Aorta (tissue), 5 donors: ENCODE measurements at regions not wholly inside any gene's neighbourhood (a gene's known extent, or its start where the extent isn't known, plus 50 kb on each side); places are given as distances from the start of the nearest gene placed in this dataset.
"Not testable (repeated sequence)": the region's sequence is repeated elsewhere in the genome, so short reads cannot be mapped to it uniquely, and the experiment has no call there.

Experiments used
- ATAC-seq: fragments of 200-7000 bp; cut with Tn5 transposase; one replicate; pipeline ENCODE4 v1.9.1; 2022; ENCODE audit warnings: moderate library complexity; ENCODE audit not compliant: low FRiP score
- DNase-seq, 2 donors: peaks; one replicate each; pipeline ENCODE4 v3.0.0-alpha.2; 2020
- H3K27ac ChIP-seq, 2 donors: one replicate each; pipeline ENCODE4 v1.5.1; 2013; ENCODE audit warnings: low read length in 2 of 2, mild to moderate bottlenecking in 2 of 2, moderate library complexity in 2 of 2, control low read depth in 1 of 2, inconsistent platforms in 1 of 2, low read depth in 1 of 2
- H3K27me3 ChIP-seq, 2 donors: one replicate each; pipeline ENCODE4 v1.6.1; 2013; ENCODE audit warnings: control low read depth in 1 of 2, low read length in 1 of 2, mild to moderate bottlenecking in 1 of 2, moderate library complexity in 1 of 2; ENCODE audit not compliant: insufficient read depth in 2 of 2, control insufficient read depth in 1 of 2
- H3K36me3 ChIP-seq, 2 donors: one replicate each; pipeline ENCODE4 v1.6.1; 2013; ENCODE audit warnings: control low read depth in 1 of 2, low read length in 1 of 2, mild to moderate bottlenecking in 1 of 2; ENCODE audit not compliant: insufficient read depth in 2 of 2, control insufficient read depth in 1 of 2
- H3K4me1 ChIP-seq, 2 donors: one replicate each; pipeline ENCODE4 v1.6.1; 2013; ENCODE audit warnings: low read length in 2 of 2, control low read depth in 1 of 2, mild to moderate bottlenecking in 1 of 2, moderate library complexity in 1 of 2; ENCODE audit not compliant: insufficient read depth in 2 of 2, control insufficient read depth in 1 of 2
- H3K4me3 ChIP-seq, 2 donors: one replicate each; pipeline ENCODE4 v1.5.1; 2013; ENCODE audit warnings: low read length in 2 of 2, control low read depth in 1 of 2, mild to moderate bottlenecking in 1 of 2
- H3K9me3 ChIP-seq: one replicate; pipeline ENCODE4 v1.6.1; 2013; ENCODE audit warnings: mild to moderate bottlenecking, low read length; ENCODE audit not compliant: control insufficient read depth
- WGBS, 2 donors: extraction: QIAGEN DNeasy Blood & Tissue Kit; methylation state at CpG; one replicate each; pipeline ENCODE4 v1.1.7; 2013; 5-methylcytosine and 5-hydroxymethylcytosine counted together
- intact Hi-C, 2 donors: fragments of 100-400 bp; cut with DNase I; formaldehyde crosslinking; loops; one replicate each; pipeline versions ENCODE4 v1.14.2 to v1.15.0; 2022
- donor health status: healthy with polysubstance abuse.
- donor health status: Bipolar disorder and iron deficiency.
- donor health status: DM: no; HTN: no; CAD: no.
- donor health status: DM: no; HTN: no; CAD: no.
- donor health status: DM: yes; HTN: yes; CAD: no.

DNA sequence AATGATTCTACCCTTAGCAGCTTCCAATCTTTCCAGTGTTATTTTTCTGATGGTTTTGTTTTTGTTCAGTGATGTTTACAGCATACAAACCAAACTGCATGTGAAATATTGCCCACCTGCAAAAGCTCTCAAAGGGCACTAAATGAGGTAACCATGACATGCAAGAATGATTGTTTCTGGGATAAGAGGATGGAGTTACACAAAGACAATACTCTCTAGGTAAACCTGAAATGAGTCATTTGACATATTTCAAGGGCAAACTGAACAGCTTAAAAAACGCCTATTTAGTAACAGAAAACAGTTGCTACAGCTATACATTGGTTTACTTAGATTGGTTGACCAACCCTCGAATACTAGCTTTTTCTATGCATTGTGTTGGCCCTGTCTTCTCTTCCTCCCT is 481.7 kb downstream of the ZPLD1 start:
- WGBS, 2 donors = 77 to 84% methylated on average over 2 of the region's 2 CpGs
- no peak for ATAC-seq
- H3K27me3 ChIP-seq = no peaks in the 10 kb centered on the region
- intact Hi-C loops = no loop called here
- H3K4me3 ChIP-seq = no peak overlapping the region
- no peaks in the 10 kb centered on the region for H3K36me3 ChIP-seq
- no peak for DNase-seq
- no peak overlapping the region for H3K27ac ChIP-seq
- no peaks in the 10 kb centered on the region for H3K9me3 ChIP-seq
- H3K4me1 ChIP-seq = no peaks in the 10 kb centered on the region

DNA sequence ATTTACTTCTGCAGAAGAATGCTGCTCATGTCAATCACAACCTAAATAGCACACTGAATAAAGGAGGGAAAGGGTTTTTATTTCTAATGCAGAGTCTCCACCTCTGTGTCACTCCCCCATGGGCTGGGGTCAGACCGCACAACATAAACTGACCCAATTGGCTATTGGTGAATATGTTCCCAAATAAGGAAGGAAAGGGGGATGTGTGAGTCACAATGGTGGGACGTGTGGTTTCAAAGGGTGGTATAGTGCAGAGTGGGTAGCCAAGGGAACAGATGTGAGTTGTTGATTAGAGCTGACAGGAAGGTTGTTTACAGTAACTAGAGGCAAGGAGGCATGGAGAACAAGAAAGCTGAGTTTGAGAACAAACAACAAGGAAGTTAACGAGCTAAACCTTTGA is 491.8 kb downstream of the ZPLD1 start:
- H3K4me1 ChIP-seq = no peaks in the 10 kb centered on the region
- DNase-seq (no peak), ATAC-seq (no peak)
- no peak overlapping the region for H3K4me3 ChIP-seq
- no peaks in the 10 kb centered on the region for H3K27me3 ChIP-seq
- H3K9me3 ChIP-seq = no peaks in the 10 kb centered on the region
- intact Hi-C loops = no loop called here
- H3K36me3 ChIP-seq = no peaks in the 10 kb centered on the region
- no peak overlapping the region for H3K27ac ChIP-seq
- 81 to 83% methylated on average over 3 of the region's 3 CpGs for WGBS, 2 donors

DNA sequence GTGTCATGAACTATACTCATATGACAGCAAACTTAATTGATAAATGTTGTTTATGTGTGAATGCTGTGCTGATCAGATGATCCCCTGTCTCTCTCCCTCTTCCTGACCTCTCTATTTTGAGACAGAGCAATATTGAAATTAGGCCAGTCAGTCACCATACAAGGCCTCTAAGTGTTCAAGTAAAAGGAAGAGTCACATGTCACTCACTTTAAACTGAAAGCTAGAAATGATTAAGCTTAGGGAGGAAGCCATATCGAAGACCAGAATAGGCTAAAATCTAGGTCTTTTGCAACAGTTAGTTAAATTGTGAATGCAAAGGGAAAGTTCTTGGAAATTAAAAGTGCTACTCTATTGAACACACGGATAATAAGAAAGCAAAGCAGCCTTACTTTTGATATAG is 498.6 kb downstream of the ZPLD1 start:
- Histone ChIP-seq H3K27ac (no peak overlapping the region), H3K4me1 (no peaks in the 10 kb centered on the region), H3K36me3 (no peaks in the 10 kb centered on the region), H3K9me3 (no peaks in the 10 kb centered on the region), H3K4me3 (no peak overlapping the region), H3K27me3 (no peaks in the 10 kb centered on the region)
- no peak for ATAC-seq
- WGBS, 2 donors = 80% methylated on average over 2 of the region's 2 CpGs
- no peak for DNase-seq
- intact Hi-C loops = no loop called here

DNA sequence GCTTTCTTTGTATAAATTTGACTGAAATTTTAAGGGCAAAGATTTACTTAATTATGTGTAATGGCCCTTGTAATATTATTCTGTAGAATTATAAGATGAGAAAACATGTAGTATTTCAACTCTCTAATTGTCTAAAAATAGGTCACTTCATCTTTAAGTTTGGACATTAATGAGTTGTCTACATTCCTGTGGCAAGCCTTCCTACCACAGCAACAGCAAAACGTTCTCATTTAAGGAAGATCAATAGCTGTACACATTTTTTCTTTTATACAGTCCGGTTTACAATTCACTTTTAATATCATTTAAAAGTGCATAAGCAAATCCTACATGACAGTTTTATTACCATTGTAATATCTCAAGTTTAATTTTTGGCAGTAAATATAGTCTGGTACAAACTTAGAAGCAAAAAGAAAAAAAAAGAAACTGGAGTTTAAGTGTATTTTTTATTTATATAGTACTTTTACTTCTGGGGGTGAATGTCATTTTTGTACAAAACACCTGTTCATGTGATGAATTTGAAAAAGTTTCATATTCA is 501.8 kb downstream of the ZPLD1 start:
- WGBS, 2 donors = 3 to 7% methylated on average over 2 of the region's 2 CpGs

DNA sequence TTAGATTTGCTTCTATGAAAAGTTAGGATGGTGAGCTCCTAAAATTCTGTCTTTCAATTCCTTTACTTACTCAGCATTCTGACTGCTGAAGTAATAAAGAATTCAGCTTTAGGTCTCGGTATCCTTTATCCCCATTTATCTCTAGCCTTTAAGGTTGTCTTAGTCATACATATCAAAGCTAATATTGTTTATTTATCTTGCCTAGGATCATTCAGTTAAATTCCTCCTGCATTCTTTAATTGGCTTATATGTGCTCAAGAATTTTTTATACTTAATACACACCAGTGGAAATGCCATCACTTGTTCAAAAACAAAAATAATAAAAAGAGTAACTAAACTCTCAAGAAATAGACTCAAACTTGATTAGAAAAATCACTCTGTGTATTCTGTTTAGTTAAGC is 507.0 kb downstream of the ZPLD1 start:
- ATAC-seq = no peak
- intact Hi-C loops = no loop called here
- Histone ChIP-seq H3K9me3 (no peaks in the 10 kb centered on the region), H3K36me3 (no peaks in the 10 kb centered on the region), H3K4me1 (no peaks in the 10 kb centered on the region), H3K27ac (no peak overlapping the region), H3K27me3 (no peaks in the 10 kb centered on the region), H3K4me3 (no peak overlapping the region)
- no peak for DNase-seq
- 38 to 49% methylated on average over 1 of the region's 1 CpG for WGBS, 2 donors

More for the DNA sequence above, 501.8 kb downstream of the ZPLD1 start:
- H3K27ac ChIP-seq = no peak overlapping the region
- H3K36me3 ChIP-seq = no peaks in the 10 kb centered on the region
- no peaks in the 10 kb centered on the region for H3K4me1 ChIP-seq
- H3K27me3 ChIP-seq = no peaks in the 10 kb centered on the region
- no peak for DNase-seq
- no peak for ATAC-seq
- no peaks in the 10 kb centered on the region for H3K9me3 ChIP-seq
- intact Hi-C loops = no loop called here
- no peak overlapping the region for H3K4me3 ChIP-seq

DNA sequence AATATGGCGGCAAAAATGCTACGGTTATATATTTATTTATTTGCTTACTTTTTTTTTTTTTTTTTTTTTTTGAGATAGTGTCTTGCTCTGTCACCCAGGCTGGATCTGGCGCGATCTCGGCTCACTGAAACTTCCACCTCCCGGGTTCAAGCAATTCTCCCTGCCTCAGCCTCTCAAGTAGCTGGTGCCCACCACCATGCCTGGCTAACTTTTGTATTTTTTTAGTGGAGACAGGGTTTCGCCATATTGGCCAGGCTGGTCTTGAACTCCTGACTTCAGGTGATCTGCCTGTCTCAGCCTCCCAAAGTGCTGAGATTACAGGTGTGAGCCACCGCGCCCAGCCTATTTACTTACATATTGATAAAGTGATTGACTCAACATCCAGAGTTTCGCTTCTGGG is 511.6 kb downstream of the ZPLD1 start:
- ATAC-seq, H3K27ac ChIP-seq, intact Hi-C loops, H3K9me3 ChIP-seq, DNase-seq, H3K27me3 ChIP-seq, H3K4me1 ChIP-seq, H3K4me3 ChIP-seq, H3K36me3 ChIP-seq: not testable (repeated sequence)
- WGBS, 2 donors = 92 to 96% methylated on average over 10 of the region's 10 CpGs

DNA sequence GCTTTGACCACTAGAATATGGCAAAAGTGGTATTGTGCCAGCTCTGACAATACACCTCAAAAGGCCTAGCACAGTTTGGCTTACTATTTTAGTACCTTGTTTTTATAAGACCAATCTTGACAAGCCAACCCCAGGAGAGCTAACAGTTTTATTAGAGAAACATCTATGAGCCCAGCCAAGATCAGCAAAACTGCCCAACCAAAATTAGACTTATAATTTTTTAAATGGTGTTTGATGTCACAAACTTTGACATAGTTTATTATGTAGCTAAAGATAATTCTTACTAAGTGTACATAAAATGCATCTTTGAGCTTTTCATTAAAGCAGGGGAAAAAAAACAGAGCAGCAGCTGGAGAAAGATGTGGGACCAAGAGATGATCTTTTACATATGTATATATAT is 537.5 kb downstream of the ZPLD1 start:
- Histone ChIP-seq H3K27me3 (no peaks in the 10 kb centered on the region), H3K36me3 (no peaks in the 10 kb centered on the region), H3K4me1 (no peaks in the 10 kb centered on the region), H3K27ac (no peak overlapping the region), H3K4me3 (no peak overlapping the region), H3K9me3 (no peaks in the 10 kb centered on the region)
- no peak for ATAC-seq
- intact Hi-C loops = no loop called here
- DNase-seq = no peak

DNA sequence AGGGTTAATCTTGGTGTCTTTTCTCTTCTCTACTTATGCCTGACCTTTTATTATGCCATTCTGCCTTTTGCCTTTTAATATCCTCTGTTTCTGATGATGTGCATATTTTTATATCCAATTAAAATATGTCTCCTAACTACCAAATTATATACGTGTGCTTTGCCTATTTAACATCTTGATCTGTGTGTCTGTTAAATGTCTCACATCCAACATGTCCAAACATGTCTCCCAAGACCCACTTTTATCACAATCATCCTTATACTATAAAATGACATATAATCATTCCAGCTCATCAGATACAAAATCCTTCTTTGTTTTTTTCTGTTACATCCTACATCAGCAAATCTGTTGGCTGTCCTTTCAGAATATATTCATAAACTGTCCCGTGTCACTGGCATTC is 539.5 kb downstream of the ZPLD1 start:
- no peak for DNase-seq
- intact Hi-C loops = no loop called here
- Histone ChIP-seq H3K9me3 (no peaks in the 10 kb centered on the region), H3K4me1 (peaks cover 0 to 2% of the 10 kb centered on the region in 2 donors), H3K27me3 (no peaks in the 10 kb centered on the region), H3K4me3 (no peak overlapping the region), H3K36me3 (no peaks in the 10 kb centered on the region), H3K27ac (no peak overlapping the region)
- WGBS, 2 donors = 77 to 86% methylated on average over 2 of the region's 2 CpGs
- no peak for ATAC-seq

DNA sequence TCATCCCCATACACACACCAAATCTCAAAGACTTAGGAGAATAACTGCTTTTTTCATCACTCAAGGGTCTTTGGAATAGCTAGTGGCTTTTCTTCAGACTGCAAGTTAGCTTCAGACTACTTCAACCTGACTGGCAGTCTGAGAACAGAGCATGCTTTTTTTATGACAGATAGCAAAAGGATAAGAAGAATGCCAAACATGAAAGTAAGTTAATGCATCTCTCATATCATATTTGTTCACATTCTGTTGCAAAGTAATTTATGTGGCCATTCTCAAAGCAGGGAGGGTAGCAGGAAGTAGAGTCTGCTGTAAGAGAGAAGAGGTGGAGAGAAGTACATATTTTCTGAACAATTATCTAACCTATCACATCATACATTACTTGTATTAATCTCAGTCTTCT is 544.4 kb downstream of the ZPLD1 start:
- H3K27me3 ChIP-seq = no peaks in the 10 kb centered on the region
- intact Hi-C loops = no loop called here
- H3K36me3 ChIP-seq = no peaks in the 10 kb centered on the region
- peaks cover 0 to 2% of the 10 kb centered on the region in 2 donors for H3K4me1 ChIP-seq
- no peaks in the 10 kb centered on the region for H3K9me3 ChIP-seq
- no peak overlapping the region for H3K27ac ChIP-seq
- H3K4me3 ChIP-seq = no peak overlapping the region
- DNase-seq (no peak), ATAC-seq (no peak)
